Spleen (tissue), 7 donors: ENCODE measurements at regions not wholly inside any gene's neighbourhood (a gene's known extent, or its start where the extent isn't known, plus 50 kb on each side); places are given as distances from the start of the nearest gene placed in this dataset.

Source experiments
- CTCF ChIP-seq, 11 experiments: fragments of 200-600 bp in 7 of 11; fragments of 450-650 bp in 4 of 11; sonication (generic) in 4 of 11; IDR thresholded peaks in 8 of 11; conservative IDR thresholded peaks in 3 of 11; 1 replicate in 7 of 11; 2 replicates in 4 of 11; pipeline versions ENCODE4 v1.4.0 to v1.8.0; 2016 to 2021; ENCODE audit warnings: antibody characterized with exemption in 11 of 11, inconsistent platforms in 4 of 11, mild to moderate bottlenecking in 1 of 11
- POLR2A ChIP-seq, 3 donors: fragments of 450-650 bp; IDR thresholded peaks; one replicate each; pipeline ENCODE4 v1.5.1; 2017; ENCODE audit warnings: antibody characterized with exemption in 3 of 3, mild to moderate bottlenecking in 1 of 3
- donor health status: DM: no; HTN: no; CAD: no; lungs with moderate emphysema.
- donor health status: DM: no; HTN: no; CAD: no.
- donor health status: DM: no; HTN: no; CAD: no.

GRCh38 chr9:117992006-117992405 lies 287.8 kb downstream of the TLR4 start:
- TF ChIP-seq CTCF (IDR thresholded peaks at IDR 0.05 in 8 of 11, conservative IDR thresholded peaks at IDR 0.05 in 3 of 11) (no peak), POLR2A (IDR thresholded peaks at IDR 0.05) (no peak)
